ENCODE measurements at regions not wholly inside any gene's neighbourhood (a gene's known extent, or its start where the extent isn't known, plus 50 kb on each side); places are given as distances from the start of the nearest gene placed in this dataset.

DNA sequence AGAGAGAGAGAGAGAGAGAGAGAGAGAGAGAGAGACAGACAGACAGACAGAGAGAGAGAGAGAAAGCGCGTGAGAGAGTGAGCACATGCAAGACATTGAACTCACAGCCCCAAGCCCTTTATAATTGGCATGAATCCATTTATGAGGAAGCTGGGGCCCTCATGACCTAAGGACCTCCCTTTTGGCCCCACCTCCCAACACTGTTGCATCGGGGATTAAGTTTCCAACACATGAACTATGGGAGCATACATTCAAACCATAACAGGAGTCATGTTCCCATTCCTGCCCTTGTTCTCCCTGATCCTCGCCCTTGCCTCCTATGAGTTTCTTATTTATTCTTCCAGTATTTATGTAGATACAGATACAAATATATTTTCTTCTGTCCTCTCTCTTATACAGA is 269.8 kb upstream of the ARX start:
- no peak for TF ChIP-seq CTCF (IDR thresholded peaks at IDR 0.05)
- TF ChIP-seq POLR2A (IDR thresholded peaks at IDR 0.05), result no peak
